Sigmoid colon (tissue), 4 donors: ENCODE measurements at regions not wholly inside any gene's neighbourhood (a gene's known extent, or its start where the extent isn't known, plus 50 kb on each side); places are given as distances from the start of the nearest gene placed in this dataset.

ENCODE experiments used
- EP300 ChIP-seq, 4 donors: sonication (generic); formaldehyde crosslinking; IDR thresholded peaks; one replicate each; pipeline ENCODE4 v1.6.1; 2017; ENCODE audit warnings: antibody characterized with exemption in 4 of 4
- POLR2A ChIP-seq, 2 donors: fragments of 450-650 bp; IDR thresholded peaks; one replicate each; pipeline ENCODE4 v1.6.1; 2016; ENCODE audit warnings: antibody characterized with exemption in 2 of 2, mild to moderate bottlenecking in 2 of 2, moderate library complexity in 2 of 2
- POLR2AphosphoS5 ChIP-seq, 4 donors: sonication (generic); formaldehyde crosslinking; IDR thresholded peaks; one replicate each; pipeline ENCODE4 v1.6.1; 2017; ENCODE audit warnings: antibody characterized with exemption in 4 of 4
- TF ChIP-seq, protein P1 (sequence below), 4 experiments: fragments of 450-650 bp in 3 of 4; fragments of 200-600 bp in 1 of 4; IDR thresholded peaks; one replicate each; pipeline ENCODE4 v1.5.1; 2016 to 2019; ENCODE audit warnings: antibody characterized with exemption in 4 of 4, mild to moderate bottlenecking in 3 of 4, moderate library complexity in 2 of 4

DNA sequence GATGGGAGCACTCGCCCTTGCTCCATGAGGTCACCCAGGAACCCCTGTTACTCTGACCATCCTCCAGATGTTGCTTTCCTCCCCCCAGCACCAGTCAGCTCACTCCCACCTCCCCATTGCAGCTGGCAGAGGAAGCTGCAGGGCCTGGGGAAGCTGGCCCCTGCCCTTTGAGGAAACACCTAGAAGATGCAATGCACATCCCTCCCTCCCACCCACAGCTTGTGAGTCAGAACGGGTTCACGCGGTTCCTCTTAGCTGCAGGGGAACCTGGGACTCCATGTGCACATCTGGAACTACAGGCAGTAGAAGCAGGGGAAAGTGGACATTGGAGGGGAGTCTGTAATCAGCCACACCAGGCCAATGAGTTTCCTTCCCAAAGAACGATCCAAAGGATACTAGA lies 96.9 kb downstream of the KATNIP start:
- TF ChIP-seq, protein P1, sequence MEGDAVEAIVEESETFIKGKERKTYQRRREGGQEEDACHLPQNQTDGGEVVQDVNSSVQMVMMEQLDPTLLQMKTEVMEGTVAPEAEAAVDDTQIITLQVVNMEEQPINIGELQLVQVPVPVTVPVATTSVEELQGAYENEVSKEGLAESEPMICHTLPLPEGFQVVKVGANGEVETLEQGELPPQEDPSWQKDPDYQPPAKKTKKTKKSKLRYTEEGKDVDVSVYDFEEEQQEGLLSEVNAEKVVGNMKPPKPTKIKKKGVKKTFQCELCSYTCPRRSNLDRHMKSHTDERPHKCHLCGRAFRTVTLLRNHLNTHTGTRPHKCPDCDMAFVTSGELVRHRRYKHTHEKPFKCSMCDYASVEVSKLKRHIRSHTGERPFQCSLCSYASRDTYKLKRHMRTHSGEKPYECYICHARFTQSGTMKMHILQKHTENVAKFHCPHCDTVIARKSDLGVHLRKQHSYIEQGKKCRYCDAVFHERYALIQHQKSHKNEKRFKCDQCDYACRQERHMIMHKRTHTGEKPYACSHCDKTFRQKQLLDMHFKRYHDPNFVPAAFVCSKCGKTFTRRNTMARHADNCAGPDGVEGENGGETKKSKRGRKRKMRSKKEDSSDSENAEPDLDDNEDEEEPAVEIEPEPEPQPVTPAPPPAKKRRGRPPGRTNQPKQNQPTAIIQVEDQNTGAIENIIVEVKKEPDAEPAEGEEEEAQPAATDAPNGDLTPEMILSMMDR (IDR thresholded peaks at IDR 0.05) = no peak
- TF ChIP-seq POLR2AphosphoS5 (IDR thresholded peaks at IDR 0.05) = no peak
- TF ChIP-seq POLR2A (IDR thresholded peaks at IDR 0.05) = no peak
- TF ChIP-seq EP300 (IDR thresholded peaks at IDR 0.05) = no peak
